ENCODE measurements at regions not wholly inside any gene's neighbourhood (a gene's known extent, or its start where the extent isn't known, plus 50 kb on each side); places are given as distances from the start of the nearest gene placed in this dataset.

DNA sequence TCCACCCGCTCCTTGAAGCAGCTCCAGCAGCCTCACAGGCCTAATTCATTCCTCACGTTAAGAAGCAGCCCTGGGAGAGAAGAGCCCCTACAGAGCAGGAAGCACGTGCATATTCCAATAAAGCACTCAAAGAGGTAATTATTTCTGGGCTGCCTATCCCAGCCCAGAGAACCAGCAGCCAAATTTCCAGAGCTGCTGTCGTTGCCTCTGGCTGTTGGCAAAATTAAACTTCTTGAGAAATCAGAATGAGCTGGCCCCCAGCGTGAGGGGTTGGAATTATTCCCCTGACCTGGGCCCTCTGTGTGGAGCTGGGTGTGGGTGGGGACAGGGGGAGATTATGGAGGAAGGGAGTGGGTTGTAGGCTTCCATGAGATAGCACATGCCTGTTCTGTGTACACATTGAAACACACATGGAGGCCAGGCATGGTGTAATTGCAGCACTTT, 86.8 kb upstream of the HSPA9 start:
- WGBS, 2 donors: 69 to 71% methylated on average over 5 of the region's 5 CpGs
- Histone ChIP-seq H3K27ac (no peak overlapping the region), H3K36me3 (no peaks in the 10 kb centered on the region), H3K4me1 (no peaks in the 10 kb centered on the region), H3K4me3 (no peak overlapping the region), H3K9me3 (no peaks in the 10 kb centered on the region), H3K27me3 (no peaks in the 10 kb centered on the region)
- DNase-seq (no peak), ATAC-seq (no peak), FAIRE-seq (no peak)
- TF ChIP-seq, protein P1, sequence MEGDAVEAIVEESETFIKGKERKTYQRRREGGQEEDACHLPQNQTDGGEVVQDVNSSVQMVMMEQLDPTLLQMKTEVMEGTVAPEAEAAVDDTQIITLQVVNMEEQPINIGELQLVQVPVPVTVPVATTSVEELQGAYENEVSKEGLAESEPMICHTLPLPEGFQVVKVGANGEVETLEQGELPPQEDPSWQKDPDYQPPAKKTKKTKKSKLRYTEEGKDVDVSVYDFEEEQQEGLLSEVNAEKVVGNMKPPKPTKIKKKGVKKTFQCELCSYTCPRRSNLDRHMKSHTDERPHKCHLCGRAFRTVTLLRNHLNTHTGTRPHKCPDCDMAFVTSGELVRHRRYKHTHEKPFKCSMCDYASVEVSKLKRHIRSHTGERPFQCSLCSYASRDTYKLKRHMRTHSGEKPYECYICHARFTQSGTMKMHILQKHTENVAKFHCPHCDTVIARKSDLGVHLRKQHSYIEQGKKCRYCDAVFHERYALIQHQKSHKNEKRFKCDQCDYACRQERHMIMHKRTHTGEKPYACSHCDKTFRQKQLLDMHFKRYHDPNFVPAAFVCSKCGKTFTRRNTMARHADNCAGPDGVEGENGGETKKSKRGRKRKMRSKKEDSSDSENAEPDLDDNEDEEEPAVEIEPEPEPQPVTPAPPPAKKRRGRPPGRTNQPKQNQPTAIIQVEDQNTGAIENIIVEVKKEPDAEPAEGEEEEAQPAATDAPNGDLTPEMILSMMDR (IDR thresholded peaks at IDR 0.05): no peak
- intact Hi-C loops (cut with DNase I): no loop called here

DNA sequence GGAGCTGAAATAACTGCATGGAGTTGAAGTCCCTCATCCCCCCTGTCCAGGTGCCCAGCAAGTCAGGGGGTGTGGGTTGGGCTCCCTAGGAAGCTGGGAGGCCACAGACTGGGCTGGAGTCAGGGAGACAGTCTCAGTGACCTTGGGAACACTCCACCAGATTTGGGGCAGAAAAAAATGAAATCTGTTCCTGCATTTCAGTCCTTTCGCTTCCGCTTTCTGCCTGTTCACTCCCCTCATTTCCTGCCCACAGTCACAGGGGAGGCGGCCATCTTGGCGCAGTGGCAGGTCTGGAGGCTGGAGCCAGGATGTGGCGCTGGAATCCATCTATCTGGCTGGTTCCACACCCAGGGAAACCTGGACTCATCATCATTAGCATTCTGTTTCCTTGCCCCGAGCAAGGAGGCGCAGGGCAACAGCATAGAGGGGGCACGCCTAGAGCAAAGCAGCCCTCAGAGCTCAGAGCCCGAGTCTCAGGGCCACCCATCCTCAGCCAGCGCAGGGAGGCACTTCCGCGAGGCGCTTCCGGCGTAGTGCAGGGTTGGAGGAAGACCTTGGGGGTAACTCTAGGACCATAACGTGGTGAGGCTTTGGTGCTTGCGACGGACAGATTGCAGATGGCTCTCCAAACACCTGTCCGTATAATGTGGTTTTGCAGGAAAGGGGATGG, 86.2 kb upstream of the HSPA9 start:
- intact Hi-C loops (cut with DNase I): no loop called here
- TF ChIP-seq, protein P1 (IDR thresholded peaks at IDR 0.05): no peak

DNA sequence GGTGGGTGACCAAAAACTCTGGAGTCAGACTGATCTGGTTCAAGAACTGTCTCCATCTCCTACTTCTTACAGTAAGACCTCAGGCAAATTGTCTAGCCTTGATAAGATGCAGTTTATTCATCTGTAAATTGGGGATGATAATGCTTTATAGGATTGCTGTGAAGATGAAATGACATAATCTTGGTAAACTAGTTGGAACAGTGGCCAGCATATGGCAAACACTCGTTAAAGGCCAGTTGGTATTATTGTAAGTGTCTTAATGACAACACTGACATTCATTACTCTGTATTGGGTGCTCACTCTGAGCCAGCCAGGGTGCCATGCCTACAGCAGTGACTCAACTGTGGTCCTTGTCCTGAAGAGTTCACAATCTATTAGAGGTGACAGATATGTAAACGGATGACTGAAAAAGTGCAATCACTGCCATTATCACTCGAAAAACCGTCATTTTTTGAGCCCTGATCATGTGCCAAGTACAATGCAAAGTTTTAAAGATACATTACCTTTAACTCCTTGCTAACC, 84.9 kb upstream of the HSPA9 start:
- DNase-seq: no peak
- intact Hi-C loops (cut with DNase I): no loop called here
- no peaks in the 10 kb centered on the region for H3K27me3 ChIP-seq
- TF ChIP-seq, protein P1 (IDR thresholded peaks at IDR 0.05): no peak
- H3K4me3 ChIP-seq: no peak overlapping the region
- no peaks in the 10 kb centered on the region for H3K9me3 ChIP-seq
- H3K4me1 ChIP-seq: no peaks in the 10 kb centered on the region
- ATAC-seq: no peak
- 40 to 42% methylated on average over 4 of the region's 4 CpGs for WGBS, 2 donors
- H3K36me3 ChIP-seq: no peaks in the 10 kb centered on the region
- no peak overlapping the region for H3K27ac ChIP-seq
- FAIRE-seq: no peak

More for the DNA sequence above, 86.2 kb upstream of the HSPA9 start:
- Histone ChIP-seq H3K27ac (no peak overlapping the region), H3K4me3 (no peak overlapping the region), H3K36me3 (no peaks in the 10 kb centered on the region), H3K4me1 (no peaks in the 10 kb centered on the region), H3K9me3 (no peaks in the 10 kb centered on the region), H3K27me3 (no peaks in the 10 kb centered on the region)
- 94% methylated on average over 19 of the region's 19 CpGs for WGBS, 2 donors
- FAIRE-seq (no peak), ATAC-seq (no peak), DNase-seq (no peak)

DNA sequence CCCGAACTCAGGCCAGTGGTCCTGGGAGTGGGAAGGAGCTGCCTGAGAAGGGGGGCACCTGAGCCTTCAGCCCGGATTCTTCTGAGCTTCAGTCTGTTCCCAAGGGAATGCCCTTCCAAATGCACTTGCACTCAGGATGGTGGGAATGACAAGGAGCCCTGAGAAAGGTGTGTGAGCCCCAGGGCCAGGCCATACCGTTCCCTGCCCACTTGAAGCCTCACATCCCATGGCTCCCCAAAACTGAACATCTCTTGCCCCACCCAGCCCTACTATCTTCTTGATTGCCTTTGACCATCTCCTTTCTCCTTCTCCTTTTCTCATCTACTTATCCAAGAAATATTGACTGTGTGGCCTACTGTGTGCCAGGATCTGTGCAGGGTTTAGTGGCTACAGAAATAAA, 84.4 kb upstream of the HSPA9 start:
- no peak overlapping the region for H3K27ac ChIP-seq
- DNase-seq (peak in 1 of 6 donors; percentile 16), FAIRE-seq (no peak), ATAC-seq (no peak)
- intact Hi-C loops (cut with DNase I): no loop called here
- no peak overlapping the region for H3K4me3 ChIP-seq
- no peaks in the 10 kb centered on the region for H3K4me1 ChIP-seq
- H3K36me3 ChIP-seq: no peaks in the 10 kb centered on the region
- H3K9me3 ChIP-seq: no peaks in the 10 kb centered on the region
- H3K27me3 ChIP-seq: no peaks in the 10 kb centered on the region
- WGBS, 2 donors: 85 to 86% methylated on average over 3 of the region's 3 CpGs
- TF ChIP-seq, protein P1 (IDR thresholded peaks at IDR 0.05): no peak

DNA sequence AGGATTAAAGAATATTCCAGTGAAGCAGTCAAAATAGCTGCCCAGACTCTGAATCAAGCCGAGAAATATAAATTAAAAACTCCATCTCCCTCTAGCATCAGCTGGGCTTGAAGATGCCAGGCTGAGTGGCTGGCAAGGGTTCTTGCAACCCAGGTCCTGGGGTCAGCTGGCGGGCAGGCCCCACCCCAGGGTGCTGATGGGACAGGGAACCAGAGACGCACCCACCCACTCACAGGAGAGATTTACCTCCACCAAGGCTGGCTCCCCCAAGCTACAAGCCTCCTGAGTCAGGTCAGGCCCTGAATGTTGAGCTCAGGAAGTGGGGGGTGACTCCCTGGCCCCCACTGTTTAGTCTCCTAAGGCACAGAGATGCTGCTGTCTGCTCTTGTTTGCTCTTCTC, 83.9 kb upstream of the HSPA9 start:
- FAIRE-seq: no peak
- Histone ChIP-seq H3K27me3 (no peaks in the 10 kb centered on the region), H3K4me1 (no peaks in the 10 kb centered on the region), H3K9me3 (no peaks in the 10 kb centered on the region), H3K36me3 (no peaks in the 10 kb centered on the region), H3K4me3 (no peak overlapping the region), H3K27ac (no peak overlapping the region)
- DNase-seq: peak in 1 of 6 donors; percentile 31
- intact Hi-C loops (cut with DNase I): no loop called here
- ATAC-seq: no peak
- TF ChIP-seq, protein P1 (IDR thresholded peaks at IDR 0.05): no peak
- WGBS, 2 donors: 88 to 91% methylated on average over 3 of the region's 3 CpGs

Data from pancreas (tissue), 10 donors.